ENCODE measurements at regions not wholly inside any gene's neighbourhood (a gene's known extent, or its start where the extent isn't known, plus 50 kb on each side); places are given as distances from the start of the nearest gene placed in this dataset.

- TF ChIP-seq CTCF (conservative IDR thresholded peaks at IDR 0.05; ENCODE audit: low read length): no peak
- TF ChIP-seq EZH2phosphoT487 (IDR thresholded peaks at IDR 0.05; ENCODE audit: borderline replicate concordance, low read depth, low read length): no peak
Measured at GRCh38 chr7:25889765-25890164, 262.2 kb upstream of the NFE2L3 start.

Measured in OCI-LY7 (cell line).